GM21423 (cell line): ENCODE measurements at regions not wholly inside any gene's neighbourhood (a gene's known extent, or its start where the extent isn't known, plus 50 kb on each side); places are given as distances from the start of the nearest gene placed in this dataset.

Source experiments
- ATAC-seq: cut with Tn5 transposase; IDR thresholded peaks from one replicate; pipeline ENCODE4 v1.9.1; 2021; ENCODE audit warnings: mild to moderate bottlenecking, moderate library complexity; ENCODE audit not compliant: unreplicated experiment

DNA sequence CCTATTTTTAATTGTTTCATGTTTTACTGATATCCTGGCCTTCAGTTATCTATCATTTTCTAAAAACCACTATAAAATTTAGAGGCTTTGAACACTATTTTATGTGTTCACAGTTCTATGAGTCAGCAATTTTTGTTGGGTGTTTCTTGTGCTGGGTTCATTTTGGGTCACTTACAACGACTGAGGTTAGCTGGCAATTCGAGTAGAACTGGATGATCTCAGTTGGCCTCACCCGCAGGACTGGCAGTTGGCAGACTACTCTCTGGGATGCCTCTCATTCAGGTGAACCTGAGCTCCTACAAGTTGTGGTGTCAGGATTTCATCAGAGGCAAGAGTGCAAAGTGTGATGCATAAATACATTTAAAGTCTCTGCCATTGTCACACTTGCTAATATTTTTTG, 151.0 kb upstream of the PAPPA start:
- no peak for ATAC-seq

DNA sequence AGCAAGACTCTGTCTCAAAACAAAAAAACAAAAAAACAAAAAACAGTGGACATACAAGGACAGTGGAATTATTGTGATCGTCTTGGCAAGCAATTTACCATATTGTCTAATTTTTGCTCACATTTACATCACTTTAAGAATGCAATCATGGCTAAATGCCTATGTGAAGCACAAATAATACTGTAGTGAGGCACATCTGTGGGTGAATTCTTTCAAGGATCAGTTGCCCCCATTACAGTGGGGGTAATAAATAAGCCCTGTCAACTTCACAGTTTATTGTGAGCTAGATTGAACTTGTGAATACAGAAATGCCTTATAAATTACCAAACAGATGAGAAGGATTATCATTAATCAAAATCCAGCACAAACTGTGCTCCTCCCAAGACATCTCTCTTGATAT, 150.2 kb upstream of the PAPPA start:
- ATAC-seq, result no peak

GRCh38 chr9:116005205-116005604, 148.4 kb upstream of the PAPPA start:
- ATAC-seq, result no peak

DNA sequence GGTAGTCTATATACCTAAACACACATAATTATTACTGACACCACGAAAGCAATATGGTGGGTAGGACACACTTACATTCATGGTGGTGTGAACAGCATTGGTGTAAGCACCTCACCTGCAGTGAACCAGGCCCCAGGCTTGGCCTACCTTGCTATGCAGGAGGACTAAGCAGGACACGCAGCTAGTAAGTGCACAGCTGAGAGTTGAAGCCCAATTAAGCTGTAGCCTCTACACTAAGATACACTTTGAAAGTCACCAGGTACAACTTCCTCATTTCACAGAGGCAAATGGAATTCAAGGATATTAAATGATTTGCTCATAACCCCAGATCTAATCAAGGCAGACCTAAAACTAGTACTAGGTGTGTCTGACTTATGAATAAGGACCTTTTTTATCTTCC, 145.8 kb upstream of the PAPPA start:
- no peak for ATAC-seq

GRCh38 chr9:116008278-116008677, 145.3 kb upstream of the PAPPA start:
- no peak for ATAC-seq

DNA sequence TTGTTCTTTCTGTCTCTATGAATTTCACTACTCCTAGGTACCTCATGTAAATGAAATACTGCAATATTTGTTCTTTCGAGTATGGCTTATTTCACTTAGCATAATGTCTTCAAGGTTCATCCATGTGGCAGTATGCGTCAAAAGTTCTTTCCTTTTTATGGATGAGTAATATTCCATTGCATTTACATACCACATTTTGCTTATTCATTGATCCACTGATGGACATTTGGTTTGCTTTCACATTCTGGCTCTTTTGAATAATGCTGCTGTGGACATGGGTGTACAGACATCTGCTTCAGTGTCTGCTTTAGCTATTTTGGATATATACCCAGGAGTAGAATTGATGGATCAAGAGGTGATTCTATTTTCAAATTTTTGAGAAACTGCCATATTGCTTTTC, 144.2 kb upstream of the PAPPA start:
- no peak for ATAC-seq

DNA sequence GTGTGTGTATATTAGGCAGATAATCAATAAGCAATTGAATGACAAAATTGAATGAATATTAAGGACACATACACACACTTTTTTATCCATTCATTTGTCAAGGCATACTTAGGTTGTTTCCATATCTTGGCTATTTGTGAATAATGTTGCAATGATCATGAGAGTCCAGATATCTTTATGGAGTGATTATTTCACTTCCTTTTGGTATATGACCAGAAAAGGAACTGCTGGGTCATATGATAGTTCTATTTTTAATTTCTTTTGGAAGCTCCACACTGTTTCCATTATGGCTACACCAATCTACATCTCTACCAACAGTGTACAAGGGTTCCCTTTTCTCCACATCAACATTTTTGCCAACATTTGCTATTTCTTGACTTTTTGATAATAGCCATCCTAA, 137.7 kb upstream of the PAPPA start:
- ATAC-seq, result no peak

DNA sequence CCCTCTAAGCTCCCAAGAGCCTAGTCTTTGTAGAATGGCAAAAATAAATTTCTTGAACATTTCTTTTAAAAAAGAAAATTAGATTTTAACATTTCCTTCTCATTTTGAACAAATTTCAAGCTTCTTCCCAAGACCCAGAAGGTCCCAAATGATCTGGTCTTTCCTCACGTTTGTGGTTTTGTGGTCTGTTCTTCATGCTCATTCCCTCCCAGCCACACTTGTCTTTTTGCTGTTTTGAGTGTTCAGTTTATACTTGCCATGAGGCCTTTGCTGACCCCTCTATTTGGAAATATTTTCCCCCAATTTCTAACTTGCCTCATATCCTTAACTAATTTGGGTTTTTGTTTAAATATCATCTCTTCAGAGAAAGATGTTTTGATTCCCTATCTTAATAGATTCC, 133.4 kb upstream of the PAPPA start:
- ATAC-seq, result no peak

DNA sequence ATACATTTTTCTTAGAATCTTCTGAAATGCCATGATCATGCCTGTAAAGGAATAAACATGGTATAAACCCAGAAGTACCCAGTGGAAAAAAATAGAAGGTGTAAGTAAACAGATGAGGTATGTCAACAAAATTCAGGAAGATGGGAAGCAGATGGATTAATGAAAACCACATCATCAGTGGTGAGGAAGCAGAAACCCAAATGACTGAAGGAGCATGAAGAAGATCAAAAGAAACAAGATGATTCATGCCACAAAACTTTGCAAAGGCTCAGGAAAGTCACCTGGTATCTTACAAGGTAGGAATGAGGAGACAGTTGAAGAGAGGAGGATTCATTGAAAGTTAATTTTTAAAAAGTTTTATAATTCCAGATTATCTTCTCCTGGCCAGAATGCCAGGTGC, 132.8 kb upstream of the PAPPA start:
- no peak for ATAC-seq

DNA sequence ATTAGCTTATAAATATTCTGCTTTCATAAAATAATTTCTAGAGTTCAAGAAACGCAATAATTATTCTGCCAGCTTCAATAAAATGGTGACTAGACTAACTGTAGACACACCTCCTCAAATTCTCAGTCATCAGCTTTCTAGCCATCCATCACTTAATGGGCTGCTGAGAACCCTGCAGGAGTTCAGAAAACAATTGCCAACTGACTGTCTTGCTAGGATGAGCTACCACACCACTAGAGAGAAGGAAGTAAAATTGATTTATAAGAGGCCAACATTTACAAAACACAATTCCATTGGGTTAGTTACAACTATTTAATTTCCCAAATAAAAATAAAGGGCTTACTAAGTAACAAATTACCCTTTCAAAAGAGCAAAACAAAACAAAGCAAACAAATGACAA, 126.5 kb upstream of the PAPPA start:
- ATAC-seq, result no peak

DNA sequence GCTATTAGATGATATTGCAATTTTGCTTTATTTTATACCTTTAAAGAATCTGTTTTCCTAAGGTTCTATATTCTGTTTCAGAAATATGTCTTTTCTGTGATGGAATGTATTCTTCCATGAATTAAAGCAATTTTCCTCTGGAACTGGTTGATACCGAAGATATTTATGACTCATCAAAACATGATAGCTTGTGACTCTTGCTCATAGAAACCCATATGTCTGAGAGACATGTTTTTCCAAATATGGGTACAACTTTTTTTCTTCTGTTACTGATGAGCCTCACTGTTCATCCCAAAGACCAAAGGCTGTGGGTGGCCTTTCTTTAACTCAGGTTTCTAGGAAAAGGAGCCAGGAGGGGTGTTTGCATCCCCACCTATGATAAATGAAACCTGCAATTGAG, 126.1 kb upstream of the PAPPA start:
- no peak for ATAC-seq

GRCh38 chr9:116027951-116028350, 125.6 kb upstream of the PAPPA start:
- no peak for ATAC-seq

DNA sequence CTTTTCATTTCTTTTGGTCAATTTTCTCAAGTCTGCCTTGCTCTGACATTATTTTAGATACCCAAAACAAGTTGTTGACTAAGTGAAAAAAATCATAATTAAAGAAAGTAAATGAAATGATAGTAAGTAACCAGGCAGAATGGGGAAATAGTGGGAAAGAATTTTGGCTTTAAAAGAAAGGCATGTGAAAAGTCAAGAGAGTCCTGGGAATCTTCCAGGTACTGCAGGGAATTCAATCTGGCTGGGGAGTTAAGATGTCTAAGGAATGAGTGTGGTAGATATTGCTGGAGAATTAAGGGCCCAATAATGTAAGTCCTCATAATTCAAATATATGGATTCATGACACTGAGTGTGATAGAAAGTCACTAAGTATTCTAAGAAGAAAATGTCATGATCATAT, 123.1 kb upstream of the PAPPA start:
- no peak for ATAC-seq

GRCh38 chr9:116032683-116033440, 120.7 kb upstream of the PAPPA start:
- no peak for ATAC-seq

GRCh38 chr9:116039312-116039711, 114.3 kb upstream of the PAPPA start:
- no peak for ATAC-seq

GRCh38 chr9:116039893-116040292, 113.7 kb upstream of the PAPPA start:
- ATAC-seq, result no peak

GRCh38 chr9:116042321-116042720, 111.3 kb upstream of the PAPPA start:
- no peak for ATAC-seq

- ATAC-seq, result no peak
Observed at GRCh38 chr9:116045083-116045482, 108.5 kb upstream of the PAPPA start.

DNA sequence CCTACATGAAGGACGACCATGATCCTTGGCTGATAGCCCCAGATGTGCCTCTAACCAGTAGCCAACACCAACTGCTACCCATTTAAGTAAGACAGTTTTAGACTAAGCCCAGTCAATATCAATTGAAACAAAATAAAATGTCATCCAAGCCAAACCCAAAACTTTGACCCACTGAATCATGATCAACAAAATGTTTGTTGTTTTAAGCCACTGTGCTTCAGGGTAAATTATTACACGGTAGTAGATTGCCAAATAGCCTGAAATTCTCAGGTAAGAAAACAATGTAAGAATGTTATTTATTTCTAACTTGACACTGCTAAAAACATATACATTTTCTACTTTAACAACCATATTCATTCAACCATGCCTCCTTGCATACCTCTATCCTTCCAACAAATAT, 105.5 kb upstream of the PAPPA start:
- no peak for ATAC-seq

DNA sequence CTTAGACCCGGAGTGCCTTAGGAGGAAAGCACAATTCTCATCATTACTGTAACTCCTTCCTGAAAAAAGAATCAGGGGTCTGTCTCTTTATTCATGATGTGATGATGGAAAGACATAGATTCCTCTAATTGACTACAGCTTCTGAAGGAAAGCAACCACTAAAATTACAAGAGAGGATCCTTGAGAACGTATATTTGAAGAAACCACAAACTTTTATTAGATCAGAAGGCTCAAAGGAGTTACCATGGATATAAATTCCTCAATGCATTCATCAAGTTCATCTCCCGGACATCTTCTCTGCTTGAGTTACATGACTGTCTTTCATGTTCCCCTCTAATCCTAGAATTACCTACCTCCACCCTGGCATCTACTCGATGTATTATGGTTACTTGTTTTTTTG, 104.1 kb upstream of the PAPPA start:
- no peak for ATAC-seq

- no peak for ATAC-seq
Observed at GRCh38 chr9:116051528-116051927, 102.1 kb upstream of the PAPPA start.

DNA sequence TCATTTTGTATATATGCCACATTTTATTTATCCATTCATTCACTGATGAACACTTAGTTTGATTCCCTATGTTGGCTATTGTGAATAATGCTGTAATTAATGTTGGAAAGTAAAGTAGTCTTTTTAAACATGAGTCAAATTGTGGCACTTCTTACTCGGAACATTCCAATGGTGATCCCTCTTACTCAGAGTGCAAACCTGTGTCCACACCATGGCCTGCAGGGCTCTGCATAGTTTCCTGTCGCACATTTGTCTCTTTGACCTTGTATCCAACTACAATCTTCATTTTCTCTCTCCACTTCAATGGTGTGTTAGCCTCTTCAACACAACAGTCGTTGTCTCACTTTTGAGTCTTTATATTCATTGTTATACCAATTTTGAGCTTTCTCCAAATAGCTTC, 98.1 kb upstream of the PAPPA start:
- no peak for ATAC-seq

DNA sequence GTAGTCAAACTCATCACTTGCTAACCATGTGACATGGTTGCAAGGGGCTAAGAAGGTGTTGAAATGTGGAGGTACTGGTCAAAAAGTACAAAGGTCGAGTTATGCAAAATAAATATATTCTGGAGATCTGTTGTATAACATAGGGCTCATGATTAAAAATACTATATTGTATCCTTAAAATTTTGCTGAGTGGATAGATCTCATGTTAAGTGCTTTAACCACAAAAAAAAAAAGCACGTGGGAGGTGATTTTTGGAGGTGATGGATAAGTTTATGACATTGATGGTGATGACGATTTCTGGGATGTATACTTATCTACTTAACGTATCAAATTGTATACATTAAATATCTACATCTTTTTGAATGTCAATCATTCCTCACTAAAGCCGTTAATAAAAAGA, 96.2 kb upstream of the PAPPA start:
- no peak for ATAC-seq
